Activated CD4-positive, alpha-beta T cell treated with anti-CD3 and anti-CD28 coated beads, Interleukin-2, amount 10 ng/mL, durations not matched to agents 24 days and 14 days (primary cell): ENCODE measurements at regions not wholly inside any gene's neighbourhood (a gene's known extent, or its start where the extent isn't known, plus 50 kb on each side); places are given as distances from the start of the nearest gene placed in this dataset.

Experiments used
- DNase-seq: peaks from one replicate; pipeline ENCODE4 v3.0.0; 2022
- H3K27ac Mint-ChIP-seq: one replicate; pipeline ENCODE4 v1.8.0; 2022; ENCODE audit warnings: mild to moderate bottlenecking, mixed read lengths
- H3K27me3 Mint-ChIP-seq: one replicate; pipeline ENCODE4 v1.8.0; 2022; ENCODE audit warnings: mixed read lengths
- H3K36me3 Mint-ChIP-seq: one replicate; pipeline ENCODE4 v1.8.0; 2022; ENCODE audit warnings: low read depth, mild to moderate bottlenecking, mixed read lengths
- H3K4me1 Mint-ChIP-seq: one replicate; pipeline ENCODE4 v1.8.0; 2021; ENCODE audit warnings: mixed read lengths
- H3K4me3 Mint-ChIP-seq: one replicate; pipeline ENCODE4 v1.8.0; 2022; ENCODE audit warnings: mild to moderate bottlenecking, moderate library complexity, mixed read lengths
- H3K9me3 Mint-ChIP-seq: one replicate; pipeline ENCODE4 v1.8.0; 2021; ENCODE audit warnings: mixed read lengths
- intact Hi-C: fragments of 100-400 bp; cut with micrococcal nuclease; formaldehyde crosslinking; loops from one replicate; pipeline ENCODE4 v1.15.1; 2023

GRCh38 chrX:139094671-139095592 lies 383.4 kb upstream of the FGF13 start:
- DNase-seq, result no peak
- no peak overlapping the region for H3K4me3 Mint-ChIP-seq
- H3K4me1 Mint-ChIP-seq, result no peaks in the 10 kb centered on the region
- intact Hi-C loops, result no loop called here
- H3K27ac Mint-ChIP-seq, result no peak overlapping the region
- no peaks in the 10 kb centered on the region for H3K9me3 Mint-ChIP-seq
- H3K27me3 Mint-ChIP-seq, result no peaks in the 10 kb centered on the region
- no peaks in the 10 kb centered on the region for H3K36me3 Mint-ChIP-seq

- Mint-ChIP-seq H3K36me3 (no peaks in the 10 kb centered on the region), H3K4me3 (no peak overlapping the region), H3K9me3 (no peaks in the 10 kb centered on the region), H3K27me3 (no peaks in the 10 kb centered on the region), H3K4me1 (no peaks in the 10 kb centered on the region), H3K27ac (no peak overlapping the region)
- intact Hi-C loops, result no loop called here
- DNase-seq, result no peak
Observed at GRCh38 chrX:139093201-139093600, 381.7 kb upstream of the FGF13 start.

DNA sequence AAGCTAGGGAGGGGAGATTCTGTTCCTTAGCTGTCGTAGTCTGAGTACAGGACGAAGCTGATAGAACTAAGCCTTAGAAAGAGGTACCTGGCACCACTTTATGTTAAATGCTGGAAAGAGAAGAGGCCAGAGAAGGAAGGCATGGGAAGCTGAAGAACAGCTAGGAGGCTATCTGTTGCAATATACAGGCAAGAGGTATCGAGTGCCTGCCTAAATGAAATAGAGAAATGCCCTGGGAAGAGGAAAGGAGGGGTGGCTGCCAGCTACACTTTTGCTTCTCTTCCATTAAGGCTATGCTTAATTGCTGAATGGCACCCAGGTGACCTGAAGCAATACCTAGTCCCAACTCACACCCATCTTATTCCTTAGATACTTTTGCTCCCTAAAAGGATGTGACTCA lies 380.4 kb upstream of the FGF13 start:
- no peaks in the 10 kb centered on the region for H3K9me3 Mint-ChIP-seq

GRCh38 chrX:139091066-139091465 lies 379.5 kb upstream of the FGF13 start:
- Mint-ChIP-seq H3K4me3 (no peak overlapping the region), H3K27me3 (no peaks in the 10 kb centered on the region), H3K27ac (no peak overlapping the region), H3K36me3 (no peaks in the 10 kb centered on the region), H3K4me1 (no peaks in the 10 kb centered on the region), H3K9me3 (no peaks in the 10 kb centered on the region)
- DNase-seq, result no peak
- intact Hi-C loops, result no loop called here

More for the DNA sequence above, 380.4 kb upstream of the FGF13 start:
- H3K4me3 Mint-ChIP-seq, result no peak overlapping the region
- H3K4me1 Mint-ChIP-seq, result no peaks in the 10 kb centered on the region
- no peak for DNase-seq
- H3K36me3 Mint-ChIP-seq, result no peaks in the 10 kb centered on the region
- intact Hi-C loops, result no loop called here
- no peak overlapping the region for H3K27ac Mint-ChIP-seq
- no peaks in the 10 kb centered on the region for H3K27me3 Mint-ChIP-seq

GRCh38 chrX:139086246-139086645 lies 374.7 kb upstream of the FGF13 start:
- Mint-ChIP-seq H3K36me3 (no peaks in the 10 kb centered on the region), H3K9me3 (no peaks in the 10 kb centered on the region), H3K4me1 (no peaks in the 10 kb centered on the region), H3K27me3 (no peaks in the 10 kb centered on the region), H3K4me3 (no peak overlapping the region), H3K27ac (no peak overlapping the region)
- no peak for DNase-seq
- intact Hi-C loops, result no loop called here

- Mint-ChIP-seq H3K36me3 (no peaks in the 10 kb centered on the region), H3K4me1 (no peaks in the 10 kb centered on the region), H3K27me3 (no peaks in the 10 kb centered on the region), H3K9me3 (no peaks in the 10 kb centered on the region), H3K4me3 (no peak overlapping the region), H3K27ac (no peak overlapping the region)
- no peak for DNase-seq
- intact Hi-C loops, result no loop called here
Observed at GRCh38 chrX:139085404-139085803, 373.9 kb upstream of the FGF13 start.

- Mint-ChIP-seq H3K9me3 (no peaks in the 10 kb centered on the region), H3K4me1 (no peaks in the 10 kb centered on the region), H3K27ac (no peak overlapping the region), H3K4me3 (no peak overlapping the region), H3K36me3 (no peaks in the 10 kb centered on the region), H3K27me3 (no peaks in the 10 kb centered on the region)
- intact Hi-C loops, result no loop called here
- no peak for DNase-seq
Observed at GRCh38 chrX:139083191-139083590, 371.7 kb upstream of the FGF13 start.

GRCh38 chrX:139081965-139082364 lies 370.4 kb upstream of the FGF13 start:
- H3K4me1 Mint-ChIP-seq, result no peaks in the 10 kb centered on the region
- DNase-seq, result no peak
- H3K4me3 Mint-ChIP-seq, result no peak overlapping the region
- intact Hi-C loops, result no loop called here
- H3K36me3 Mint-ChIP-seq, result no peaks in the 10 kb centered on the region
- no peaks in the 10 kb centered on the region for H3K27me3 Mint-ChIP-seq
- H3K9me3 Mint-ChIP-seq, result no peaks in the 10 kb centered on the region
- no peak overlapping the region for H3K27ac Mint-ChIP-seq

DNA sequence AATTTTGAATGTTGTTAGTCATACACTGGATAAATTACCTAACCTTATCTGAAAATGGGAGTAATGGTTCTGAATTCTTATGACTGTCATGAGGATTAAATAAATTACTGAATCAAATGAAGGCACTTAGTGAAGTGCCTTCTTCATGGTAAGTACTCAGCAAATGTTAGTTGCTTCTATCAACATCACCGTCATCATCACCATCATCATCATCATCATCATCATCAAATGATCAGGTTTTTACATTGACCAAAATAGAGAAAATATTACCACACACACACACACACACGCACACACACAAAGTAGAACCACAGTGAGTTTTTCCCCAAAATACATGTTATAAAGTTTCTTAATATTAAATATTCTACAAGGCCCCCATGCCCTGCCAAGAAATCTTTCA lies 368.3 kb upstream of the FGF13 start:
- Mint-ChIP-seq H3K27me3 (no peaks in the 10 kb centered on the region), H3K27ac (no peak overlapping the region), H3K4me1 (no peaks in the 10 kb centered on the region), H3K36me3 (no peaks in the 10 kb centered on the region), H3K9me3 (no peaks in the 10 kb centered on the region), H3K4me3 (no peak overlapping the region)
- intact Hi-C loops, result no loop called here
- DNase-seq, result no peak

- no peaks in the 10 kb centered on the region for H3K36me3 Mint-ChIP-seq
- H3K4me1 Mint-ChIP-seq, result no peaks in the 10 kb centered on the region
- no peaks in the 10 kb centered on the region for H3K27me3 Mint-ChIP-seq
- intact Hi-C loops, result no loop called here
- H3K27ac Mint-ChIP-seq, result no peak overlapping the region
- no peak for DNase-seq
- no peaks in the 10 kb centered on the region for H3K9me3 Mint-ChIP-seq
- H3K4me3 Mint-ChIP-seq, result no peak overlapping the region
Observed at GRCh38 chrX:139078761-139079280, 367.3 kb upstream of the FGF13 start.

DNA sequence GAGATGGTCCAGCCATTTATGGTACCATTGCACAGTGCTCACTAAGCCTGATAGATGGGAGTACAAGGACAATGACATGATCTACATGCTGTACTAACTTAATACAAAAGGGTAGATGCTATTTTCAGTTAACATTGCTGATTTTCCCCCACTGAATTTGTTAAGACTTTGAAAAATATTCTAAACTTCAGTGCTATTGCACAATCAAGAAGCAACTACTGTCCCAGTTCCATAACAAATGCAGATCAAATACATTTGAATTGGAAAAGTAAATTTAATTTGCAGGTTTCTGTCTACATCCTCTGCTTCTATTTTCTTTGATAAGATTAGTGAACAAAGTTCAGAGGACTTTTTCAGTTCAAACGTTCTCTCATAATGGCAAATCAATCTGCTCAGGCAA lies 366.8 kb upstream of the FGF13 start:
- Mint-ChIP-seq H3K9me3 (no peaks in the 10 kb centered on the region), H3K4me1 (no peaks in the 10 kb centered on the region), H3K27me3 (no peaks in the 10 kb centered on the region), H3K27ac (no peak overlapping the region), H3K36me3 (no peaks in the 10 kb centered on the region), H3K4me3 (no peak overlapping the region)
- intact Hi-C loops, result no loop called here
- no peak for DNase-seq

DNA sequence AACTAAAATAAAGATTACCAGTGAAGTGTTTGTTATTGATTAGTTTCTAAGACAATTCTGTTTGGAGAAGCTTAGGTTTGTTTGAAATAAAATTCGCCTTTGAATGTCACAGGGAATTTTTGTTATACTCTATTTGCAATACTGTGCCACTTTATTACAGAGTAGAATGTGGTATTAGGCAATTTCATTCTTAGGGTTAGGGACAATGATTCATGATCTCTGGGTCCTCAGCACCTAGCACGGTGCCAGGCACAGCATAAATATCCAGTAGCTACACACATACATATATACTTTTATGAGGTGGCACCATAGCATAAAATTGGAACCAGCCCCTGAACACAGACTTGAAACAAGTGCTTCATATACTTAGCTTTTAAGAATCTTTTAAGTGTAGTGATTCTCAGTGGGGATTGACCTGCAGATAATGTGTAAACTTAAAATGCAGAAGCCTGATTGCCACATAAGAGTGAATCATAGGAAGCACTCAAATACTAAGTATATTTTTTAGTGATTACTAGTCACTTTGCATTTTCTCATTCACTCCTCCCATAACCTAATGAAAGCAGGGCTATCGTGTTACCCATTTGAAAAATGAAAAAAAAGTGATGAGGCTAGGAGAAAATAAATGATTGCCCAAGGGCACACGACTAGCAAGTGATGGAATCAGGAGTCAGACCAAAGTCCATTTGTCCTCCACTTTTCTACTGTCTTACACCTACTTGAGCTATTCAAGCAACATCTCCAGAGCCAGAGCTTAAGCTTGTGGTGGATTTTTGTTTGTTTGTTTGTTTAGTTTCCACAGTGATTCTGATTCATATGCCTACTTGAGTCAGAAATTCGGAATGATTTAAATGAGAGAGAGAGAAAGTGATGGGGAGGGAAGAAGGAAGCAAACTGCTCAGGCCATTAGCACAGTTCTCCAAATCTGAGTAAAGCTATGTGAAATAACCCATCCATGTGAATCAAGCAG lies 366.0 kb upstream of the FGF13 start:
- intact Hi-C loops, result no loop called here
- no peak overlapping the region for H3K27ac Mint-ChIP-seq
- no peaks in the 10 kb centered on the region for H3K27me3 Mint-ChIP-seq
- DNase-seq, result no peak
- H3K4me1 Mint-ChIP-seq, result no peaks in the 10 kb centered on the region
- no peak overlapping the region for H3K4me3 Mint-ChIP-seq
- no peaks in the 10 kb centered on the region for H3K36me3 Mint-ChIP-seq
- no peaks in the 10 kb centered on the region for H3K9me3 Mint-ChIP-seq

DNA sequence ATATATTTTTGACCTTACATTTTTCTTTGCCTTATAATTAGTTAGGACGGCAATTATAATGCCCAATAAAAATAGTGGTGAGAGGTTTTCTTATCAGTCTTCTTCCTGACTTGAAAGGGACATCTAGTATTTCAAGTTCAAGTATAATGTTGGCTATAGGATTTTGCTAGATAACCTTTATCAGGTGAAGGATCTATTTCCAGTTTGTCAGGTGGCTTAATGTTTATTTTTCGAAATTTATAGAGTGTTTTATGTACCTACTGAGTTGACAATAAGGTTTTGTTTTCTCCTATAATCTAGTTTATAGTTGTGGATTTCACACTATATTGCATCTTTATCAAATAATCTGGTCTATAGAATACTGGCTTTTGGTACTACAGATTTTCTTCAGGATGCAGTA lies 351.8 kb upstream of the FGF13 start:
- Mint-ChIP-seq H3K36me3 (no peaks in the 10 kb centered on the region), H3K4me3 (no peak overlapping the region), H3K4me1 (no peaks in the 10 kb centered on the region), H3K27me3 (no peaks in the 10 kb centered on the region), H3K9me3 (no peaks in the 10 kb centered on the region), H3K27ac (no peak overlapping the region)
- intact Hi-C loops, result no loop called here
- no peak for DNase-seq
